Esophagus muscularis mucosa (tissue), 2 donors: ENCODE measurements at regions not wholly inside any gene's neighbourhood (a gene's known extent, or its start where the extent isn't known, plus 50 kb on each side); places are given as distances from the start of the nearest gene placed in this dataset.

Source experiments
- EP300 ChIP-seq: sonication (generic); formaldehyde crosslinking; IDR thresholded peaks from one replicate; pipeline ENCODE4 v1.6.1; 2017; ENCODE audit warnings: antibody characterized with exemption
- POLR2A ChIP-seq: fragments of 450-650 bp; IDR thresholded peaks from one replicate; pipeline ENCODE4 v1.6.1; 2017; ENCODE audit warnings: antibody characterized with exemption, moderate library complexity, mild to moderate bottlenecking, low read depth

DNA sequence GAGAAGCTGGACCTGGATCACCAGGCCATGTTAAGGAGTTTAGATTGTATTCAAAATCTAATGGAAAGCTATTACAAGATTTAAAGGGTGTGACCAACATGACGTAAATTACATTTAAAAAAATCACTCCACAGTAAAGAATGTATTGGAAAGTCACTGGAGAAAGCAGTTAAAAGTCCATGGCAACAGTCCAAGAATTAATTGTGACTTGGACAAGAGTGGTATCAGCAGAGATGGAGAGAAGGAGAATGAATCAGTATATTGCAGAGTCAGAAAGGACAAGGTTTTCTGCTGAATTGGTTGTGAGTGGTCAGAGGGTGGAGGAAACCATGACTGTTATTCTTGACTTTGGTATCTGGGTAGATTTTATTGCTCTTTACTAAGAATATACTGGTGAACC lies 535.1 kb upstream of the SLITRK1 start:
- TF ChIP-seq POLR2A = no peak
- TF ChIP-seq EP300 = no peak
